HEK293T (cell line): ENCODE measurements at regions not wholly inside any gene's neighbourhood (a gene's known extent, or its start where the extent isn't known, plus 50 kb on each side); places are given as distances from the start of the nearest gene placed in this dataset.
"Not testable (repeated sequence)": the region's sequence is repeated elsewhere in the genome, so short reads cannot be mapped to it uniquely, and the experiment has no call there.

Experiments used
- CTCF ChIA-PET: fragments of 350-600 bp; formaldehyde crosslinking; extraction: SDS; loops from one replicate; lab custom pipeline; 2021; ENCODE audit warnings: antibody characterized with exemption, inconsistent platforms; lab: Yijun Ruan, JAX
- POLR2A ChIA-PET: fragments of 350-600 bp; formaldehyde crosslinking; extraction: SDS; loops from one replicate; lab custom pipeline; 2020; ENCODE audit warnings: antibody characterized with exemption, inconsistent platforms; lab: Yijun Ruan, JAX
- DNase-seq: peaks from one replicate; pipeline ENCODE4 v3.0.0; 2012; ENCODE audit warnings: mixed read lengths; ENCODE audit errors: extremely low spot score
- ARNT ChIP-seq: fragments of 450-650 bp; IDR thresholded peaks from 2 replicates; pipeline ENCODE4 v1.6.1; 2017; ENCODE audit warnings: mild to moderate bottlenecking
- BHLHE40 ChIP-seq: fragments of 450-650 bp; IDR thresholded peaks from 2 replicates; pipeline ENCODE4 v1.6.1; 2016; ENCODE audit warnings: mild to moderate bottlenecking, moderate library complexity, borderline replicate concordance
- CTBP1 ChIP-seq: fragments of 450-650 bp; IDR thresholded peaks from 2 replicates; pipeline ENCODE4 v1.6.1; 2016; ENCODE audit warnings: borderline replicate concordance
- ELF4 ChIP-seq: fragments of 450-650 bp; IDR thresholded peaks from 2 replicates; pipeline ENCODE4 v1.6.1; 2017; ENCODE audit warnings: antibody characterized with exemption
- FOXA1 ChIP-seq: fragments of 450-650 bp; IDR thresholded peaks from 2 replicates; pipeline ENCODE4 v1.6.1; 2016; ENCODE audit warnings: mild to moderate bottlenecking
- FOXK2 ChIP-seq: fragments of 450-650 bp; IDR thresholded peaks from 2 replicates; pipeline ENCODE4 v1.6.1; 2016; ENCODE audit warnings: mild to moderate bottlenecking
- FOXM1 ChIP-seq: fragments of 450-650 bp; IDR thresholded peaks from 2 replicates; pipeline ENCODE4 v1.6.1; 2017; ENCODE audit warnings: mild to moderate bottlenecking, borderline replicate concordance
- HDGF ChIP-seq: fragments of 450-650 bp; IDR thresholded peaks from 2 replicates; pipeline ENCODE4 v1.6.1; 2017; ENCODE audit warnings: antibody characterized with exemption, borderline replicate concordance
- L3MBTL2 ChIP-seq: fragments of 450-650 bp; conservative IDR thresholded peaks from 2 replicates; pipeline ENCODE4 v1.6.1; 2016; ENCODE audit warnings: mild to moderate bottlenecking
- LEF1 ChIP-seq: fragments of 450-650 bp; IDR thresholded peaks from 2 replicates; pipeline ENCODE4 v1.6.1; 2017; ENCODE audit warnings: mild to moderate bottlenecking, borderline replicate concordance
- NFRKB ChIP-seq: fragments of 450-650 bp; IDR thresholded peaks from 2 replicates; pipeline ENCODE4 v1.6.1; 2016; ENCODE audit warnings: mild to moderate bottlenecking, moderate library complexity
- SP1 ChIP-seq: fragments of 450-650 bp; IDR thresholded peaks from 2 replicates; pipeline ENCODE4 v1.6.1; 2017
- SUZ12 ChIP-seq: fragments of 450-650 bp; IDR thresholded peaks from 2 replicates; pipeline ENCODE4 v1.6.1; 2016; ENCODE audit warnings: mild to moderate bottlenecking
- TARDBP ChIP-seq: fragments of 450-650 bp; IDR thresholded peaks from 2 replicates; pipeline ENCODE4 v1.6.1; 2016
- ZNF384 ChIP-seq: fragments of 450-650 bp; IDR thresholded peaks from 2 replicates; pipeline ENCODE4 v1.6.1; 2016
- TF ChIP-seq, protein P1 (sequence below): fragments of 450-650 bp; IDR thresholded peaks from 2 replicates; pipeline ENCODE4 v1.6.1; 2016

DNA sequence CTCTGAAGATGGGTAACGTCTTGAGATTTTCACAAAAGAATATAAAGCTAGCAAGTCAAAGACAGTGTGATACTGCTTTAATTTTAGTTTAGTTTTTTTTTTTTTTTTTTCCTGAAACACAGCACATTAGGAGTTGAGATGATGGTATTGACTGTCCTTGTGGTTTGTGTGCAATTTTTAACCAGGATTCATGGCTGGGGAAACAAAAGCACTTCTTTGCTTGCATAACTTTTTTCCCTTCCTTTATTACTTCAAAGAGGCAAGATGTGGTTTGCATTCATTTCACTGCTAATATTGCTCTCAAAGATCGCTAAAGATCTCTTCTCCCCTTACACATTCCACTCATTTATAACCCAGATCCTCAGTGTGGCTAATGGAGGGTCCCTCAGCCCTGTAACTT is 157.1 kb upstream of the PZP start:
- ChIA-PET CTCF (interaction anchor here (1.8 kb wide), 1 partner anchor 13 kb away, joined by 6 read pairs; no protein-coding TSS in a partner anchor), POLR2A (no interaction called here)
- DNase-seq = no peak
- no peak for TF ChIP-seq LEF1
- TF ChIP-seq, protein P1, sequence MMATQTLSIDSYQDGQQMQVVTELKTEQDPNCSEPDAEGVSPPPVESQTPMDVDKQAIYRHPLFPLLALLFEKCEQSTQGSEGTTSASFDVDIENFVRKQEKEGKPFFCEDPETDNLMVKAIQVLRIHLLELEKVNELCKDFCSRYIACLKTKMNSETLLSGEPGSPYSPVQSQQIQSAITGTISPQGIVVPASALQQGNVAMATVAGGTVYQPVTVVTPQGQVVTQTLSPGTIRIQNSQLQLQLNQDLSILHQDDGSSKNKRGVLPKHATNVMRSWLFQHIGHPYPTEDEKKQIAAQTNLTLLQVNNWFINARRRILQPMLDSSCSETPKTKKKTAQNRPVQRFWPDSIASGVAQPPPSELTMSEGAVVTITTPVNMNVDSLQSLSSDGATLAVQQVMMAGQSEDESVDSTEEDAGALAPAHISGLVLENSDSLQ = no peak
- no peak for TF ChIP-seq CTBP1
- no peak for TF ChIP-seq FOXK2
- no peak for TF ChIP-seq FOXA1
- no peak for TF ChIP-seq L3MBTL2

DNA sequence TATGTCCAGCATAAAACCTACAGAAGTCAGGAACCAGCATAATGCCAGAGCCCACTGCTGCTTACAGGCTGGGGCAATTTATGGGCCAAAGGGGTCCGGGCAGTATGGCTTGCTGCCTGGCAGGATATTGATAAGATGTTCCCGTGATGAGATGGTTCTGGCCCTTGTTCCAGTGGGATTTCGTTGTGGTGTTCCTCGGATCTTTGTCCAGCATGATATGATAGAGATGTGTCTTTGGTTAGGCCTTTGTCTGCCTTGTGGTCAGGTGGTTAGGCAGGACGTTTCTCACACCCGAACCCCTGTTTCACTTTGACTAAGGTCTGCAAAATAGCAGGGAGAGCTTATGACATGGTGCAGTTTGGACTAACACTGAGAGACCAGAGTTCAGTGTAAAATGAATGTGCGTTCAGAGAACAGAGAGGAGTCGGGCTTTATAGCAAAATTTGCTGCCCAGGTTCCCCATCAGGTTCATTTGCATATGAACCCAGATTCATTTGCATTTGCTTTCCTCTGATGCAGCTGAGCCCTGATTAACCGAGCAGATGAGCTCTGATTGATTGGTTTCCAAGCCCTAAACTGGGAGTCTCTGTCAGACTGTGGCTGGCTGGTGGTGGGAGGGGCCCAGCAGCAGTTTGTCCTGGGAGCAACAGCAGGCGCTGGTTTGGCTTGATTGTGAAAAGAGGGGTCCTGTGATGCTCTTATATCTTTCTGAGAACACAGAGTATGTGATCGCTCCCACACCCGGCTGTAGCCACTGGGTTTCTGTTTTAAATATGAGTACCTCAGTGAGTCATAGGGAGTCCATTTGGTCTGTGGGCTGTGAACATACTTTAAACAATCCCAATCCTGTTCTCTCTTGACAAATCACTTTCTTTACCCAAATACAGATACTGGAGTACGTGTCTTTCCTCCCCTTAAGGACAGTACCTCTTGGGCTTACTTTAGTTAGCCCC is 156.3 kb upstream of the PZP start:
- ChIA-PET CTCF (interaction anchor here (0.6 to 1.8 kb wide), 2 partner anchors 14 to 104 kb away, joined by 3 to 6 read pairs; no protein-coding TSS in a partner anchor), POLR2A (no interaction called here)
- TF ChIP-seq ARNT (no peak), SP1 (no peak), FOXA1 (no peak), BHLHE40 (no peak), ZNF384 (no peak), TARDBP (no peak), L3MBTL2 (no peak), LEF1 (no peak), ELF4 (no peak), SUZ12 (no peak), CTBP1 (no peak), FOXK2 (no peak), FOXM1 (no peak), HDGF (no peak), NFRKB (no peak)
- TF ChIP-seq, protein P1 = no peak
- no peak for DNase-seq

DNA sequence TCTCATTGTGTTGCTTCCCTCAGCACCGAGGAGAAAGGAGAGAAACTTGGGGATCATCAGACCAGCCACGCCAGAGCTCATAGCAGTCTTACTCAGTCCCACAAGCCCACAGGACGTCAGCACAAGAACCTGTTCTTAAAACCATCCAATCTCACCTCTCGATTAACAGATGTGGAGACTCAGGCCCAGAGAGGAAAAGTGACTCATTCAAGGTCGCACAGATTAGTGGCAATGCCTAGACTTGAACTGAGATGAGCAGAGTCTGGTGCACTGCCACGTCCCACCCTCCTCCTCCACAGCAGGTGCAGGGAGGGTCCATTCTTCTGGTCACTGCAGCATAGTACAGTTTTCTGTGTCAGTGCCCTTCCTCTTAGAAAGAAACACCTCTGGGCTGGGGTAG is 154.9 kb upstream of the PZP start:
- DNase-seq = no peak
- ChIA-PET CTCF (no interaction called here), POLR2A (no interaction called here)
- TF ChIP-seq NFRKB = no peak
- TF ChIP-seq ZNF384 = no peak
- TF ChIP-seq FOXK2 = no peak

DNA sequence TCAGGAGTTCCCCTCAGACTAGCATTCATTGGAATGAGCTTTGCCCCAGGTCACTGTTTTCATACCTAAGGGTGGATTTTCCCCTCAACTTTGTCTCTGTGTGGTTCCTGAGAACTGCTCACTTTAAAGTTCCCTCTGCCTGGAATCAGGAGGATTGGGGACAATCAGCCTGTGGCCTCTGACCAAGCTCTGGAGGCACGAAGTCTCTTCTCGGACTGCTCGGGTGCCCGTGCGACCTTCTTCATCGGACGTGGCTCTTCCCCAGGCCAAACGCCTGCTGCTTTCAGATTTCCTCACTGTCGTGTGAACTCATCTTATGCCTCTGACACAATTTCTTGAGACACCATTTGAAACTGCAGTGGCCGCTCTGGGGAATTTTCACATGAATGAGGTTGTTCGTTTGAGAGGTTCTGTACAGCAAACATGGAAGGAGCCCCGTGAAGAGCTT is 153.7 kb upstream of the PZP start:
- ChIA-PET POLR2A (no interaction called here), CTCF (interaction anchor here (1.0 kb wide), 1 partner anchor 12 kb away, joined by 3 read pairs; no protein-coding TSS in a partner anchor)
- TF ChIP-seq LEF1 (no peak), ZNF384 (no peak), ARNT (no peak), NFRKB (no peak), CTBP1 (no peak), BHLHE40 (no peak), TARDBP (no peak), SUZ12 (no peak), SP1 (no peak), ELF4 (no peak), FOXA1 (no peak), FOXM1 (no peak), L3MBTL2 (no peak), HDGF (no peak), FOXK2 (no peak)
- TF ChIP-seq, protein P1 = no peak
- no peak for DNase-seq

DNA sequence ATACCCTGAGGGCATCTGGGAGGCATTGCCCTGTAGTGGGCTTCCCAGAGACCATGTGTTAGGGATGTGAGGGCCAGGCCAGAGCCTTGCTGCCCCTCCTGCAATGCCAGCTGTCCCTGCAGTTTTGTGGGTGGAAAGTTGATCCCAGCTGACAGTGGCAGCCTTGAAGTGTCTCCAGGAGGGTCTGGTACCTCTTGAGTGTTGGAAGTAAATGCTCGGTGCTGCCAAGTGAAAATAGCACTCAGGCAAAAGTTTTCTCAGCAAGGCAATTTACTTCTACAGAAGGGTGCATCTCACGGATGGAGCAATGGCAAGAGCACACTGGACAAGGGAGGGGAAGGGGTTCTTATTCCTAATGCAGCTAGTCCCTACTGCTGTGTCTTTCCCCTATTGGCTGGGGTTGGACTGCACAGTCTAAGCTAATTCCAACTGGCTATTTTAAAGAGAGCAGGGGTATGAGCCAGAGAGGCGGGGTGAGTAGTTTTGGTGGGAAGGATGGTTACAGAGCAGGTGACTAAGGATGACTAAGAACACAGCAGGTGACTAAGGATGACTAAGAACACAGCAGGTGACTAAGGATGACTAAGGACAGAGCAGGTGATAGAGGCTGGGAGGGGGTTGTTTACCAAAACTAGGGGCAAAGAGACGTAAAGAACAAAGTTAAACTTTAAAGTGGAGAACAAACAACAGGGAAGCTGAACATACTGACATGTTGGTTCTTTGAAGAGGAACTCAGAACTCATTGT is 146.0 kb upstream of the PZP start:
- DNase-seq, CTCF ChIA-PET, POLR2A ChIA-PET: not testable (repeated sequence)

DNA sequence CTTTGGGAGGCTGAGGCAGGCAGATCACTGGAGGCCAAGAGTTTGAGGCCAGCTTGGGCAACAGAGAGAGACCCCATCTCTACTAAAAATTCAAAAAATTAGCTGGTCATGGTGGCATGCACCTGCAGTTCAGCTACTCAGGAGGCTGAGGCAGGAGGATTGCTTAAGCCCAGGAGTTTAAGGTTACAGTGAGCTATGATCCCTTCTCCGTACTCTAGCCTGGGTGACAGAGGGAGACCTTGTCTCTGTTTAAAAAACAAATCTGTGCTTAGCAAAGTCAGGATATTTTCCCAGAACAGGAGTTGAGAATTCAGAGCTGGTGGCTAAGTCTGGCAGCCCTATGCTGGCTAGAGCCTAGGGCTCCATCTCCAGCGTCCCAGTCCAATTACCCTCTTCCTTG is 142.9 kb upstream of the PZP start:
- no peak for DNase-seq
- TF ChIP-seq BHLHE40 (no peak), CTBP1 (no peak), ZNF384 (no peak), TARDBP (no peak), NFRKB (no peak), FOXA1 (no peak), HDGF (no peak), FOXM1 (no peak), L3MBTL2 (no peak), FOXK2 (no peak), ELF4 (no peak), SUZ12 (no peak), SP1 (no peak), ARNT (no peak)
- TF ChIP-seq, protein P1 = no peak
- ChIA-PET POLR2A (no interaction called here), CTCF (no interaction called here)
